HL-60 (cell line): ENCODE measurements at regions not wholly inside any gene's neighbourhood (a gene's known extent, or its start where the extent isn't known, plus 50 kb on each side); places are given as distances from the start of the nearest gene placed in this dataset.

Experiments
- DNase-seq, 2 experiments: peaks; one replicate each; pipeline ENCODE4 v3.0.0-alpha.2; 2010 to 2020; ENCODE audit warnings: low read depth in 1 of 2, low spot score in 1 of 2
- H3K27ac ChIP-seq: fragments of 250-450 bp; sonication (Bioruptor Pico); replicated peaks from 2 replicates; pipeline ENCODE4 v1.5.1; 2020; ENCODE audit warnings: mild to moderate bottlenecking, moderate library complexity
- H3K27me3 ChIP-seq: fragments of 250-450 bp; sonication (Bioruptor Pico); 2 replicates; pipeline ENCODE4 v1.5.1; 2021; ENCODE audit warnings: mild to moderate bottlenecking, moderate library complexity; ENCODE audit not compliant: insufficient read depth, poor library complexity, severe bottlenecking
- H3K4me3 ChIP-seq: replicated peaks from 2 replicates; pipeline ENCODE4 v1.5.1; 2011; ENCODE audit warnings: mild to moderate bottlenecking, control low read depth, low read length; ENCODE audit not compliant: insufficient read depth
- CTCF ChIP-seq: IDR thresholded peaks from one replicate; pipeline ENCODE4 v1.5.1; 2011; ENCODE audit warnings: low read length, control low read depth, inconsistent platforms; ENCODE audit not compliant: insufficient read depth
- GABPA ChIP-seq: IDR thresholded peaks from 2 replicates; pipeline ENCODE4 v1.6.1; 2012; ENCODE audit warnings: low read depth
- POLR2AphosphoS5 ChIP-seq: IDR thresholded peaks from 2 replicates; pipeline ENCODE4 v1.6.1; 2012; ENCODE audit warnings: low read depth
- SPI1 ChIP-seq: IDR thresholded peaks from 2 replicates; pipeline ENCODE4 v1.6.1; 2012; ENCODE audit warnings: low read depth, mild to moderate bottlenecking, borderline replicate concordance
- TF ChIP-seq, protein P1 (sequence below): IDR thresholded peaks from 2 replicates; pipeline ENCODE4 v1.6.1; 2012; ENCODE audit warnings: low read depth; ENCODE audit not compliant: insufficient replicate concordance

- no peaks in the 10 kb centered on the region for H3K27me3 ChIP-seq
- TF ChIP-seq SPI1 (no peak), POLR2AphosphoS5 (no peak), CTCF (no peak), GABPA (no peak)
- TF ChIP-seq, protein P1, sequence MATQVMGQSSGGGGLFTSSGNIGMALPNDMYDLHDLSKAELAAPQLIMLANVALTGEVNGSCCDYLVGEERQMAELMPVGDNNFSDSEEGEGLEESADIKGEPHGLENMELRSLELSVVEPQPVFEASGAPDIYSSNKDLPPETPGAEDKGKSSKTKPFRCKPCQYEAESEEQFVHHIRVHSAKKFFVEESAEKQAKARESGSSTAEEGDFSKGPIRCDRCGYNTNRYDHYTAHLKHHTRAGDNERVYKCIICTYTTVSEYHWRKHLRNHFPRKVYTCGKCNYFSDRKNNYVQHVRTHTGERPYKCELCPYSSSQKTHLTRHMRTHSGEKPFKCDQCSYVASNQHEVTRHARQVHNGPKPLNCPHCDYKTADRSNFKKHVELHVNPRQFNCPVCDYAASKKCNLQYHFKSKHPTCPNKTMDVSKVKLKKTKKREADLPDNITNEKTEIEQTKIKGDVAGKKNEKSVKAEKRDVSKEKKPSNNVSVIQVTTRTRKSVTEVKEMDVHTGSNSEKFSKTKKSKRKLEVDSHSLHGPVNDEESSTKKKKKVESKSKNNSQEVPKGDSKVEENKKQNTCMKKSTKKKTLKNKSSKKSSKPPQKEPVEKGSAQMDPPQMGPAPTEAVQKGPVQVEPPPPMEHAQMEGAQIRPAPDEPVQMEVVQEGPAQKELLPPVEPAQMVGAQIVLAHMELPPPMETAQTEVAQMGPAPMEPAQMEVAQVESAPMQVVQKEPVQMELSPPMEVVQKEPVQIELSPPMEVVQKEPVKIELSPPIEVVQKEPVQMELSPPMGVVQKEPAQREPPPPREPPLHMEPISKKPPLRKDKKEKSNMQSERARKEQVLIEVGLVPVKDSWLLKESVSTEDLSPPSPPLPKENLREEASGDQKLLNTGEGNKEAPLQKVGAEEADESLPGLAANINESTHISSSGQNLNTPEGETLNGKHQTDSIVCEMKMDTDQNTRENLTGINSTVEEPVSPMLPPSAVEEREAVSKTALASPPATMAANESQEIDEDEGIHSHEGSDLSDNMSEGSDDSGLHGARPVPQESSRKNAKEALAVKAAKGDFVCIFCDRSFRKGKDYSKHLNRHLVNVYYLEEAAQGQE = no peak
- H3K4me3 ChIP-seq = no peak overlapping the region
- H3K27ac ChIP-seq = no peak overlapping the region
- DNase-seq = no peak
These were observed 1234.4 kb downstream of the SUCLG1 start for GRCh38 chr2:83224591-83225200.

DNA sequence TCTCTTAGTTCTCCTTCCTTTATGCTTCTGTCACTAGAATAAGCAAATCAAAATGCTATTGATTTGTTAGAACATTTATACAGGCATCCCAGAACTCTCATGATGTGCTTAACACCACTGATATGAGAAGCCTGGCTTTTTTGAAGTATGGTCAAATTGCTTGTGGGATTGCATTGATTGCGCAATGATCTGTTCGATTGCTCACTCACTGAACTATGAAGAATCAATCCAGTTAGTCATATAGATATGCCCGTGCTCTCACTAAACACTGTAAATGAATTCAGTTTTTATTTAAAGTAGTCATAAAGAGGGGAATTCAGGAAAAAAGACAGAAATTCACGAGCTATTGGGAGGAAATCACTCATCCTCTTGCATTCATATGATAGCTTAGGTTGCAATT is 1237.8 kb downstream of the SUCLG1 start:
- TF ChIP-seq, protein P1 = no peak
- TF ChIP-seq SPI1 = no peak
- H3K4me3 ChIP-seq = no peak overlapping the region
- DNase-seq = no peak
- H3K27ac ChIP-seq = no peak overlapping the region
- H3K27me3 ChIP-seq = no peaks in the 10 kb centered on the region

- DNase-seq = no peak
- no peak for TF ChIP-seq CTCF
- no peak overlapping the region for H3K27ac ChIP-seq
- H3K27me3 ChIP-seq = no peaks in the 10 kb centered on the region
- H3K4me3 ChIP-seq = no peak overlapping the region
These were observed 1241.2 kb downstream of the SUCLG1 start for GRCh38 chr2:83217854-83218253.

GRCh38 chr2:83196225-83196624 is 1262.9 kb downstream of the SUCLG1 start:
- DNase-seq = no peak

More at GRCh38 chr2:83196225-83196624, 1262.9 kb downstream of the SUCLG1 start:
- no peaks in the 10 kb centered on the region for H3K27me3 ChIP-seq
- no peak overlapping the region for H3K27ac ChIP-seq
- no peak overlapping the region for H3K4me3 ChIP-seq
- TF ChIP-seq POLR2AphosphoS5 (no peak), CTCF (peak; percentile 42)
